Activated naive CD8-positive, alpha-beta T cell treated with anti-CD3 and anti-CD28 coated beads for 36 hours (primary cell): ENCODE measurements at regions not wholly inside any gene's neighbourhood (a gene's known extent, or its start where the extent isn't known, plus 50 kb on each side); places are given as distances from the start of the nearest gene placed in this dataset.
A peak's percentile ranks its signal among the peaks of the same experiment; 100 is the strongest.

Experiments used
- DNase-seq: peaks from one replicate; pipeline ENCODE4 v3.0.0; 2021
- H3K27ac Mint-ChIP-seq: one replicate; pipeline ENCODE4 v1.8.0; 2022; ENCODE audit warnings: mild to moderate bottlenecking, moderate library complexity, mixed read lengths
- H3K27me3 Mint-ChIP-seq: one replicate; pipeline ENCODE4 v1.8.0; 2022; ENCODE audit warnings: mild to moderate bottlenecking, mixed read lengths
- H3K36me3 Mint-ChIP-seq: one replicate; pipeline ENCODE4 v1.8.0; 2021; ENCODE audit warnings: mild to moderate bottlenecking, mixed read lengths
- H3K4me1 Mint-ChIP-seq: one replicate; pipeline ENCODE4 v1.8.0; 2021; ENCODE audit warnings: mixed read lengths
- H3K4me3 Mint-ChIP-seq: one replicate; pipeline ENCODE4 v1.8.0; 2022; ENCODE audit warnings: mild to moderate bottlenecking, moderate library complexity, mixed read lengths
- H3K9me3 Mint-ChIP-seq: one replicate; pipeline ENCODE4 v1.8.0; 2022; ENCODE audit warnings: mixed read lengths

DNA sequence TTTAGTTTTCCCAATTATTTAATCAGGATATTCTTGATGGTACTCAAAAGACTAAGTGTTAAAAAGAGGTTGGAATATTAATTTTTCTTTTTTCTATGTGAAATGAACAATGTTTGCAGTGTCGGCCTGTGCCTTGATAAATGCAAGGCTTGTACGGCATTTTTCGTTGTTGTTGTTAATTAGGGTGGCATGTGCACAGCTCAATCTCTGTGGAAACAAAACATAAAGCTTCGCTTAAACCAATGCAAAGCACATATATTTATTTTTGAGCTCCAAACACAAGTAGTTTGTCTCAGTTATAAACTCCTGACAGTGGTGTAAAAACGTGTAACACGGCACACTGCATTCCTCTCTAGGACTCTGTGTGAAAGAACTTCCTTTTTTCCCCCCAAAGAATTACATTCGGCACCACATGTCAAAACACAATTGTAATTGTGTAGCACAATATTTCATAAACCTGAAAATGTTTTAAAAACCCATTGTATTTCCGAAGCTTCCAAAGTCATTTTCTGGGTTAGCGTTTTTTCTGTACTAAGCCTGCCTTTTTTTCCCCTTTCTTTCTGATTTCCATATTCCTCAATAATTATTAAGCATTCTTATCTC lies 498.0 kb downstream of the VRK1 start:
- Mint-ChIP-seq H3K27me3 (peaks cover 12% of the 10 kb centered on the region), H3K36me3 (no peaks in the 10 kb centered on the region), H3K9me3 (no peaks in the 10 kb centered on the region), H3K4me1 (peaks cover 15% of the 10 kb centered on the region), H3K27ac (no peak overlapping the region), H3K4me3 (no peak overlapping the region)
- DNase-seq = no peak

DNA sequence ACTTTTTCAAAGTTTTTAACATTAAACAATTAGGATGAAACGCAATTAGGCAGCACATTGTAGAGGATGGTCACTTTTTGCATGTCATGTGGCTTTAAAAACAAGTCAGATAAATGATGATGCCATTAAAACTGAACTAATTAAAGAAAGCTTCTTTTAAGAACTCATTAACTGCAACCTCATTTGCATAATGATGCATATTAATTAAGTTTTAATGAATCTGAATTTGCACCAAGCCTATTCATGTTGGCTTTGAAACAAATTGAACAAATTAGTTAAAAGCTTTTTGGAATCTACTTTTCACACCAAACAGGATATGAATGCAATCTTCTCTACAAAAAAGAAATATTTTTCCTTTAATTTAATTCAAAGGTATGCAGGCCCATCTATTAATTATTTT lies 499.0 kb downstream of the VRK1 start:
- Mint-ChIP-seq H3K4me1 (peaks cover 6% of the 10 kb centered on the region), H3K27ac (no peak overlapping the region), H3K4me3 (no peak overlapping the region), H3K9me3 (no peaks in the 10 kb centered on the region), H3K27me3 (peaks cover 11% of the 10 kb centered on the region), H3K36me3 (no peaks in the 10 kb centered on the region)
- DNase-seq = no peak

DNA sequence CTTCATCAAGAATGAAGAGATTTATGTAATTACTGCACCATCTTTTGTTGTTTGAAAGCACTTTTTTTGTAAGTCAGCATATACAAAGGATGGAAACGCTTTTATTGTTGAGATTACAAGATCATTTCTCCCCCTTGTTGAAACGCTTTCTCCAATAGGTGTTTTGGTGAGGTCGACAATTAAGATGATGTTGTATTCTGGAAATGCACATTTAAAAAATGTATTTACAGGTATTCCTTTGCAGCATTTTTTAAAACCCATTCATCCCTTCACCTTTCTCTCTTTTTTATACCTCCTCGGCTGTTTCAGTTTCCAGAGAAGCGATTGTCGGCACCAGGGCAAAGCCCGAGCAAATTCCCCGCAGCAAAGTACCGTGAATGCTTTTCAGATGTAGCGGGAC lies 499.9 kb downstream of the VRK1 start:
- Mint-ChIP-seq H3K27ac (no peak overlapping the region), H3K4me3 (no peak overlapping the region), H3K36me3 (no peaks in the 10 kb centered on the region), H3K9me3 (no peaks in the 10 kb centered on the region), H3K4me1 (peaks cover 3% of the 10 kb centered on the region), H3K27me3 (peaks cover 11% of the 10 kb centered on the region)
- DNase-seq = no peak

DNA sequence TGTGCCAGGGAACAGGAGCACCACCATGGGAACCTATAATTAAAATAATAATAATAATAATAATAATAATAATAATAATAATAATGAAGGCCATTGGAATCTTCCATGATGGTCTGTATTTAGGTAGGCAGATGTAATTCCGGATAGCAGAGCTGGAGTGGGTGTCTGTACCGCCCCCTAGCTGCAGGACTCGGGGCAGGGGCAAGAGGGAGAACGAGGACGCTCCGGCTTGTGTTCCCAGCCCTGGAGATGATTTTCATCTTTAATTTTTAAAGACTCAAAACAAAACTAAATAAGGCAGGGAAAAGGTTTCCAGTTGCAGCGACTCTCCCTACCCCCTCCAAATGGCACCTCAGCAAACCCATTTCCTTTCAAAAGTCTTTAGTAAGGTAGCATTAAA lies 501.1 kb downstream of the VRK1 start:
- no peak overlapping the region for H3K4me3 Mint-ChIP-seq
- H3K27ac Mint-ChIP-seq = no peak overlapping the region
- peaks cover 3% of the 10 kb centered on the region for H3K4me1 Mint-ChIP-seq
- no peaks in the 10 kb centered on the region for H3K9me3 Mint-ChIP-seq
- H3K36me3 Mint-ChIP-seq = no peaks in the 10 kb centered on the region
- no peak for DNase-seq
- peaks cover 6% of the 10 kb centered on the region for H3K27me3 Mint-ChIP-seq

DNA sequence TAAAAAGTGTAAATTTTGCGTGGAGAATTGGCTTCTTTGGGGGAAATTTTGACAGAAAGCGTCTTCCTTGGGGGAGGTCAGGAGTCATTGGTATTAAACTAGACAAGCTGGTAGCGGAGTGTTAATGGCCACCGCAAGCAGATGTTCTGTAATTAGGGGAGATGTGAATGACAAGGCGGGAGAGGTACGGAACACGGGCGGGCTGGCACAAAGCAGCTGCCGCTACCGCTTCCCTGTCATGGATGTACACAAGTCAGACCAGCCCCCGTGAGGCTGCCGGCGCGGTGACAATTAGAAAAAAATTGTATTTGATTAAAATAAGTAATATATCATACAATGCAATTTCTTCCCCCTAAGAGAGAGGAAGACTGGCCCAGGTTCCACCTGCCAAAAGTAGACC lies 501.6 kb downstream of the VRK1 start:
- H3K27ac Mint-ChIP-seq = no peak overlapping the region
- peaks cover 3% of the 10 kb centered on the region for H3K4me1 Mint-ChIP-seq
- no peak for DNase-seq
- H3K27me3 Mint-ChIP-seq = peaks cover 6% of the 10 kb centered on the region
- H3K9me3 Mint-ChIP-seq = no peaks in the 10 kb centered on the region
- no peak overlapping the region for H3K4me3 Mint-ChIP-seq
- no peaks in the 10 kb centered on the region for H3K36me3 Mint-ChIP-seq

DNA sequence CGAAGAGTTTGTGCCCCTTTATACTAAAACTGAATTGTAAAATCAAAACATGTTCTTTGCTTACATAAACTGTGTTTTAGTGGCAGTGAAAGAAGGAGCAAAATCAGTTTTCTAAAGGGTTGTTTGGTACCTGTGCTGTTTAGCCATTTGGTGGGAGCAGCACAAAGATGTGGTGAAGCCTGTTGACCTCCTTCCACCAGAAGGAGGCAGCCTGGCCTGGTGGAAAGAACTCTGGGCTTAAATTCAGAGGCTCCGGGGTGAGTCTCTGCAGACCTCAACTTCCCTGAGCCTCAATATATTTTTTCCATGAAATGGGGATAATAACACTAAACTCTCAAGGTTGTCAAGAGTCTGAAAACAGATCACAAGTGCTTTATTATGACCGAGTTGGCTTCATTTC lies 502.5 kb downstream of the VRK1 start:
- Mint-ChIP-seq H3K27ac (no peak overlapping the region), H3K36me3 (no peaks in the 10 kb centered on the region), H3K27me3 (peaks cover 6% of the 10 kb centered on the region), H3K4me3 (no peak overlapping the region), H3K9me3 (no peaks in the 10 kb centered on the region), H3K4me1 (peaks cover 3% of the 10 kb centered on the region)
- peak; percentile 9 for DNase-seq

- H3K27ac Mint-ChIP-seq = no peak overlapping the region
- H3K4me1 Mint-ChIP-seq = peaks cover 15% of the 10 kb centered on the region
- H3K36me3 Mint-ChIP-seq = no peaks in the 10 kb centered on the region
- peaks cover 6% of the 10 kb centered on the region for H3K27me3 Mint-ChIP-seq
- H3K4me3 Mint-ChIP-seq = no peak overlapping the region
- DNase-seq = no peak
- H3K9me3 Mint-ChIP-seq = no peaks in the 10 kb centered on the region
These were observed 504.9 kb downstream of the VRK1 start for GRCh38 chr14:97301931-97302559.

DNA sequence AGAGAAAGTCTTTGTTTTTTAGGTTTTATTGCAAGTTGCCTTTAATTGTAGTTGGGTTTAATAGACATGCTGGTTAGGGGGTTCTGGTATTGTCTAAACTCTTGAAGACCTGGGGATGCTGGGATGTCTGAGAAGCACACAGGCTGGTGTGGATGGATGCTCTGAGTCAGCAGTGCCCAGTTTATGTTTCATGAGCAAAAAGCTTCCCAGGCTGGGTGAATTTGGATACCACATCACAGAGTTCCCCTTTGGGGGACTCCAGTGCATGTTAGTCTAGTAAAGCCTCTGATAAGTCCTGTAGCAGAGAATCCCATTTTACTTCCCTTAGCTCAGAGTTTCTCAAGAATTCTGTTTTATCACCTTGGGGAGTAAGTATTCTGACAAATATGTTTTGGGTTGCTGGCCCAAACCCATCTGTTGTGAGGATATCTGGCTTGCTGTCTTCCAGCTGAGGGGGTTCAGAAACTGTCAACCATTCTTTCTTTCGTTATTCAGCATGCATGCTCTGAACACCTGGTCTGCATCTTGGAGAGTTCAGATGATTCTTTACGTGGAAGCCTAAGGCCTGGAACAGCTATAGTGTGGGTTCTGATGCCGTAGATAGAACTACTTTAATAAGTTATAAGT lies 509.1 kb downstream of the VRK1 start:
- no peak overlapping the region for H3K4me3 Mint-ChIP-seq
- H3K36me3 Mint-ChIP-seq = no peaks in the 10 kb centered on the region
- peak; percentile 17 for DNase-seq
- H3K27ac Mint-ChIP-seq = peak overlapping the region; percentile 49
- no peaks in the 10 kb centered on the region for H3K27me3 Mint-ChIP-seq
- peaks cover 19% of the 10 kb centered on the region for H3K4me1 Mint-ChIP-seq
- no peaks in the 10 kb centered on the region for H3K9me3 Mint-ChIP-seq

DNA sequence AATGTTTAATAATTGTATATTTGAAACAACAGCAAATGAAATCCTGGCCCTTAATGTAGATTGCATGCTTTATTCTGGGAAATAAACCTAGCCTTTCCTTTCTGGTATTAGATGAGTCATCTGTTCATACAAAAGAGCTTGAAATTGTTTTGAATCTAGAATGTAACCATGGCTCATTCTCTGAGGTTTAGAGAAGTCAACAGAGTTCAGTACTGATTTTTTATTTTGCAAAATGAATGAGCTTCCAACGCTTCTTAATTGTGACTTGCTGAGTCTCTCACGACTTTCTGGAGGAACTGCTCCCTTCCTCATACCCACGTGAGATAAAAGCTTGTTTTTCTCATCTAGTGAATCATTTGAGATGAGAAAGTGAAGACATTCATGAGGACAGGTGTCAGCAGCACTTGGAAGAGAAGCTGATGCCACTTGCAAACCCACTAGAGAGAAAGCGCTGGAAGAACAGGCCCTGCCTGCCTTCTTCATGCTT lies 509.6 kb downstream of the VRK1 start:
- H3K27ac Mint-ChIP-seq = peak overlapping the region; percentile 82
- H3K4me1 Mint-ChIP-seq = peaks cover 23% of the 10 kb centered on the region
- H3K36me3 Mint-ChIP-seq = no peaks in the 10 kb centered on the region
- no peaks in the 10 kb centered on the region for H3K27me3 Mint-ChIP-seq
- no peak overlapping the region for H3K4me3 Mint-ChIP-seq
- DNase-seq = no peak
- H3K9me3 Mint-ChIP-seq = no peaks in the 10 kb centered on the region

GRCh38 chr14:97311411-97311810 lies 514.2 kb downstream of the VRK1 start:
- no peaks in the 10 kb centered on the region for H3K9me3 Mint-ChIP-seq
- no peak overlapping the region for H3K4me3 Mint-ChIP-seq
- H3K27ac Mint-ChIP-seq = no peak overlapping the region
- H3K4me1 Mint-ChIP-seq = peaks cover 18% of the 10 kb centered on the region
- peaks cover 2% of the 10 kb centered on the region for H3K36me3 Mint-ChIP-seq
- no peaks in the 10 kb centered on the region for H3K27me3 Mint-ChIP-seq
- DNase-seq = no peak

DNA sequence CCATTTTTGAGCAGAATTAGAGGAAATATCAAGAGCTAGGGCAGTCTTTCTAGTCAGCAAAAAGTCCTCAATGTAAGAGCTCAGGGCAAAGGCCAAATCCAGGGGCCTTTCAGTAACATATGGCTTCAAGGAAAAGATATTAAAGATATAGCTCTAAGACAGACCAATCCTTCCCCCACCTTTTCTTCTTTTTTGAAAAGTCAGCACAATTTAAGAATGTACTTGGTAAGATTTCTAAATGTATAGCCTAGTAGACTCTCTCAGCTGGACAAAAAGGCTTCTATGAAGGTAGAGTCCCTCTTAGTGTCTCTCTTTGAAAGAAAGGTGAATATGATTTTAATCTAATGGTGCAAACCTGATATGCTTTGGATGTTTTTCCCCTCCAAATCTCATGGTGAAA lies 515.7 kb downstream of the VRK1 start:
- Mint-ChIP-seq H3K36me3 (peaks cover 2% of the 10 kb centered on the region), H3K9me3 (no peaks in the 10 kb centered on the region), H3K4me1 (peaks cover 5% of the 10 kb centered on the region), H3K27me3 (no peaks in the 10 kb centered on the region), H3K27ac (no peak overlapping the region), H3K4me3 (no peak overlapping the region)
- no peak for DNase-seq

DNA sequence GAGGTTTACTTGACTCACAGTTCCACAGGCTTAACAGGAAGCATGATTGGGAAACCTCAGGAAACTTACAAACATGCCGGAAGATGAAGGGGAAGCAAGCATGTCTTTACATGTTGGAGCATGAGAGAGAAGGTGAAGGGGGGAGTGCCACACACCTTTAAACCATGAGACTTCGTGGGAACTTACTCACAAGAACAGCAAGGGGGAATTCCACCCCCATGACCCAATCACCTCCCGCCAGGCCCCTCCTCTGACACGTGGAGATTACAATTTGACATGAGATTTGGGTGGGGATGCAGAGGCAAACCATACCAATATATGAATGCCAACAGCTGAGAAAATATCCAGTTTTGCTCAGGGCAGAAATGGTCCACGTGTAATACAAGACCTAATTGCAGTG lies 518.6 kb downstream of the VRK1 start:
- Mint-ChIP-seq H3K27me3 (no peaks in the 10 kb centered on the region), H3K4me1 (peaks cover 5% of the 10 kb centered on the region), H3K4me3 (no peak overlapping the region), H3K27ac (no peak overlapping the region), H3K9me3 (peaks cover 2% of the 10 kb centered on the region), H3K36me3 (peaks cover 2% of the 10 kb centered on the region)
- DNase-seq = no peak

DNA sequence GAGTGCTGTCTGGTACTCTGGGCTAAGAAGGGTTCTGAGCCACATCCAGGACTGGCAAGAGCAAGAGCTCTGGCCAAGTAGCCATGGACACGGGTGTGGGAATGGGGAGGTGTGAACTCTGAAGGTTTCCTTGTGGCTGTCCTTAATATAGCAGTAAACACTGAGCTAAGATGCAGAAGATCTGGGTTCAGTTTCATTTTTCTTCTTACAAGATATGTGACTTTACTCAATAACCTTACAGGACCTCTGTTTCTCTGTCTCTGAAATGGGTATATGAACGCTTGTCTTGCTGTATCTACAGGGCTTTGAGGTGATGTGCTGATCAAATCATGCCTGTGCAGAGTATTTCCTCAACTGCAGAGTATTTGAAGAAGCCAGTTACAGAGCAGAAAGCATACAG lies 521.2 kb downstream of the VRK1 start:
- no peak for DNase-seq
- peaks cover 8% of the 10 kb centered on the region for H3K9me3 Mint-ChIP-seq
- no peaks in the 10 kb centered on the region for H3K4me1 Mint-ChIP-seq
- no peak overlapping the region for H3K4me3 Mint-ChIP-seq
- no peaks in the 10 kb centered on the region for H3K27me3 Mint-ChIP-seq
- H3K36me3 Mint-ChIP-seq = peaks cover 3% of the 10 kb centered on the region
- H3K27ac Mint-ChIP-seq = no peak overlapping the region

- H3K4me3 Mint-ChIP-seq = no peak overlapping the region
- H3K27ac Mint-ChIP-seq = no peak overlapping the region
- no peaks in the 10 kb centered on the region for H3K4me1 Mint-ChIP-seq
- DNase-seq = no peak
- H3K27me3 Mint-ChIP-seq = no peaks in the 10 kb centered on the region
- peaks cover 8% of the 10 kb centered on the region for H3K9me3 Mint-ChIP-seq
- H3K36me3 Mint-ChIP-seq = peaks cover 2% of the 10 kb centered on the region
These were observed 522.5 kb downstream of the VRK1 start for GRCh38 chr14:97319691-97320090.

- H3K27me3 Mint-ChIP-seq = no peaks in the 10 kb centered on the region
- H3K9me3 Mint-ChIP-seq = no peaks in the 10 kb centered on the region
These were observed 531.6 kb downstream of the VRK1 start for GRCh38 chr14:97328743-97329142.

DNA sequence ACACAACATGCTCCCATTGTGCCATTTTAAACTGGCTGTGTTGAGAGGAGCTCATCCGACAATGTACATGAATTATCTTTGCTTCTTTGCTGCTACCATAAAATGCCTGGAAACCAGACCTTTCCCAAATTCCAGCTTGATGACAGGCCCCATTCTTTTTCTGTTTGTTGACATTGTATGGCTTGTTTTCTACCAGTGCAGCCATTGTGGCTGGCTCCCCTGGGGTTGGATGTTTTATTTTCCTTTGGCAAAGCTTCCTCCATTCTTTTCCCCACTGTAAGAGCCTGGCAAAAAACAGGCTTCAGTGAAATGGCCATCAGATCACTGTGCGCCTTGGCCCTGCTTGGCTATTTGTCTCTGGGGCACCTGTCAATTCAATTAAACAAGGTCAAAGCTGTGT lies 532.5 kb downstream of the VRK1 start:
- DNase-seq = no peak
- no peak overlapping the region for H3K4me3 Mint-ChIP-seq
- no peaks in the 10 kb centered on the region for H3K9me3 Mint-ChIP-seq
- peaks cover 17% of the 10 kb centered on the region for H3K4me1 Mint-ChIP-seq
- no peaks in the 10 kb centered on the region for H3K27me3 Mint-ChIP-seq
- H3K27ac Mint-ChIP-seq = no peak overlapping the region
- no peaks in the 10 kb centered on the region for H3K36me3 Mint-ChIP-seq

More at GRCh38 chr14:97328743-97329142, 531.6 kb downstream of the VRK1 start:
- no peak for DNase-seq
- Mint-ChIP-seq H3K4me3 (no peak overlapping the region), H3K36me3 (no peaks in the 10 kb centered on the region), H3K27ac (no peak overlapping the region), H3K4me1 (peaks cover 17% of the 10 kb centered on the region)
